Thyroid gland (tissue), 4 donors: ENCODE measurements at regions not wholly inside any gene's neighbourhood (a gene's known extent, or its start where the extent isn't known, plus 50 kb on each side); places are given as distances from the start of the nearest gene placed in this dataset.

Source experiments
- DNase-seq, 2 donors: peaks; one replicate each; pipeline ENCODE4 v3.0.0-alpha.2; 2019
- H3K27ac ChIP-seq, 3 donors: fragments of 200-600 bp; sonication (generic); 1 replicate in 2 of 3; 2 replicates in 1 of 3; pipeline ENCODE4 v1.5.1; 2016 to 2019; ENCODE audit warnings: mild to moderate bottlenecking in 1 of 3, moderate library complexity in 1 of 3
- H3K27me3 ChIP-seq: fragments of 200-600 bp; sonication (generic); one replicate; pipeline ENCODE4 v1.5.1; 2019
- H3K36me3 ChIP-seq, 2 donors: fragments of 200-600 bp; sonication (generic); one replicate each; pipeline ENCODE4 v1.5.1; 2016 to 2019
- H3K4me1 ChIP-seq, 2 donors: fragments of 200-600 bp; sonication (generic); one replicate each; pipeline ENCODE4 v1.5.1; 2017 to 2019
- H3K4me3 ChIP-seq, 3 donors: fragments of 200-600 bp; sonication (generic); replicated peaks in 1 of 3; 1 replicate in 2 of 3; 2 replicates in 1 of 3; pipeline ENCODE4 v1.5.1; 2016; ENCODE audit warnings: mild to moderate bottlenecking in 1 of 3
- H3K9me3 ChIP-seq: fragments of 200-600 bp; sonication (generic); one replicate; pipeline ENCODE4 v1.5.1; 2017
- POLR2A ChIP-seq, 2 donors: fragments of 450-650 bp; IDR thresholded peaks; one replicate each; pipeline ENCODE4 v1.6.1; 2017; ENCODE audit warnings: antibody characterized with exemption in 2 of 2, mild to moderate bottlenecking in 2 of 2, moderate library complexity in 1 of 2
- WGBS, 2 donors: methylation state at CpG; one replicate each; pipeline ENCODE4 v1.1.5; 2017; 5-methylcytosine and 5-hydroxymethylcytosine counted together
- intact Hi-C: fragments of 100-400 bp; cut with DNase I; formaldehyde crosslinking; loops from one replicate; pipeline ENCODE4 v1.15.1; 2023
- TF ChIP-seq, protein P1 (sequence below), 6 experiments: fragments of 200-600 bp in 3 of 6; fragments of 450-650 bp in 3 of 6; sonication (generic) in 3 of 6; IDR thresholded peaks; one replicate each; pipeline ENCODE4 v1.5.1; 2016 to 2019; ENCODE audit warnings: antibody characterized with exemption in 6 of 6, mild to moderate bottlenecking in 2 of 6, inconsistent platforms in 1 of 6, moderate library complexity in 1 of 6

DNA sequence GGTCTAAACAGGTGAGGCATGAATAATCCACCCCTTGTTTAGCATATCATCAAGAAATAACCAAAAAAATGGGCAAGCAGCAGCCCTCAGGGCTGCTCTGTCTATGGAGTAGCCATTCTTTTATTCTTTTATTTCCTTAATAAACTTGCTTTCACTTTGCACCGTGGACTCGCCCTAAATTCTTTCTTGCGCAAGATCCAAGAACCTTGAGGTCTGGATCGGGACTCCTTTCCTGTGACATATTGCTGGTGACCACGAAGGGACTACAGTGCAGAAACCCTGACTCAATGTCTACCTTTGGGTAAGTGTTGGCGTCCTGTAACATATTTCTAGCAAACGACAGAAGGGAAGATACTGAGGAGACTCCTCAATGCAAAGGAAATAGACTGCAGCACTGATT lies 1099.2 kb downstream of the FAM181B start:
- intact Hi-C loops = no loop called here
- no peak overlapping the region for H3K27ac ChIP-seq
- H3K9me3 ChIP-seq = no peaks in the 10 kb centered on the region
- no peak overlapping the region for H3K4me3 ChIP-seq
- no peaks in the 10 kb centered on the region for H3K36me3 ChIP-seq
- no peak for TF ChIP-seq POLR2A (IDR thresholded peaks at IDR 0.05)
- TF ChIP-seq, protein P1, sequence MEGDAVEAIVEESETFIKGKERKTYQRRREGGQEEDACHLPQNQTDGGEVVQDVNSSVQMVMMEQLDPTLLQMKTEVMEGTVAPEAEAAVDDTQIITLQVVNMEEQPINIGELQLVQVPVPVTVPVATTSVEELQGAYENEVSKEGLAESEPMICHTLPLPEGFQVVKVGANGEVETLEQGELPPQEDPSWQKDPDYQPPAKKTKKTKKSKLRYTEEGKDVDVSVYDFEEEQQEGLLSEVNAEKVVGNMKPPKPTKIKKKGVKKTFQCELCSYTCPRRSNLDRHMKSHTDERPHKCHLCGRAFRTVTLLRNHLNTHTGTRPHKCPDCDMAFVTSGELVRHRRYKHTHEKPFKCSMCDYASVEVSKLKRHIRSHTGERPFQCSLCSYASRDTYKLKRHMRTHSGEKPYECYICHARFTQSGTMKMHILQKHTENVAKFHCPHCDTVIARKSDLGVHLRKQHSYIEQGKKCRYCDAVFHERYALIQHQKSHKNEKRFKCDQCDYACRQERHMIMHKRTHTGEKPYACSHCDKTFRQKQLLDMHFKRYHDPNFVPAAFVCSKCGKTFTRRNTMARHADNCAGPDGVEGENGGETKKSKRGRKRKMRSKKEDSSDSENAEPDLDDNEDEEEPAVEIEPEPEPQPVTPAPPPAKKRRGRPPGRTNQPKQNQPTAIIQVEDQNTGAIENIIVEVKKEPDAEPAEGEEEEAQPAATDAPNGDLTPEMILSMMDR (IDR thresholded peaks at IDR 0.05) = no peak
- 90% methylated on average over 7 of the region's 7 CpGs for WGBS, 2 donors
- H3K27me3 ChIP-seq = no peaks in the 10 kb centered on the region
- DNase-seq = no peak
- no peaks in the 10 kb centered on the region for H3K4me1 ChIP-seq

DNA sequence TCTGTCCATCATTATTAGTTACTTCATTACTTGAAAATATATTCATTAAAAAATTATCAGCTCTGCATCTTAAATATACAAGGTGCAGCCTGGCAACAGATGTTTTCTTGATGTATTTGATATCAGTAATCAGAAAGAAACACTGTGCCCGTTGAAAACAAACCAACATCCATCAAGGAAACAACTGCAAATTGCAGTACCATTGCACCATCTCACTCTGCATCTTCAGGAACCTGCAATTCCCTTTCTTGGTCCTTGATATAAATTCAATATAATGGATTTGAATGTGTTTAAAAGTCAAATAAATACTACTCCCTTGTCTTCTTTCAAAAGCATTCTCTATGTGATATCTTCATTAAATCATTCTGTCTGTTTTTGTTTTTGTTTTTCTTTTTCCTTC lies 1131.2 kb downstream of the FAM181B start:
- H3K4me3 ChIP-seq = no peak overlapping the region
- H3K27me3 ChIP-seq = no peaks in the 10 kb centered on the region
- H3K4me1 ChIP-seq = no peaks in the 10 kb centered on the region
- no peak for TF ChIP-seq POLR2A (IDR thresholded peaks at IDR 0.05)
- TF ChIP-seq, protein P1 (IDR thresholded peaks at IDR 0.05) = no peak
- DNase-seq = no peak
- no peak overlapping the region for H3K27ac ChIP-seq
- H3K36me3 ChIP-seq = no peaks in the 10 kb centered on the region
- intact Hi-C loops = no loop called here
- H3K9me3 ChIP-seq = no peaks in the 10 kb centered on the region
- WGBS, 2 donors = 56 to 71% methylated on average over 1 of the region's 1 CpG

DNA sequence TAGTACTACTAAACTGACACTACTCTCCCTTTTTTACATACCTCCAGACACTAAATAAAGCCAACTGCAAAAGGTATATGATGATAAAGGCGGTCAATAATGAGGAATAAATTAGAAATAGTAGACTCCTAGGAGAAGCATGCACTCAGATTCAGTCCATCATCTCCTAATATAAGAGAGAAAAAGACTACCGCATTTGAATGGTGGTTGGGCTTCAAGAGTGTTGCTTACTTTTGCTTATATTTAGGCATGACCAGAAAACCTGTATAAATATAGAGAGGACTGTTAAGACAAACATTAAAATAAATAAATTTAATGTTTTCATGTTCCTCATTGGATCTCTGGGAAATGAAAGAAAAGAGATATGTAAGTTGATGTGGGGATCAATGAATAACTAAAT lies 1137.0 kb downstream of the FAM181B start:
- no peak overlapping the region for H3K27ac ChIP-seq
- no peak overlapping the region for H3K4me3 ChIP-seq
- intact Hi-C loops = no loop called here
- no peaks in the 10 kb centered on the region for H3K4me1 ChIP-seq
- TF ChIP-seq, protein P1 (IDR thresholded peaks at IDR 0.05) = no peak
- no peaks in the 10 kb centered on the region for H3K27me3 ChIP-seq
- H3K9me3 ChIP-seq = no peaks in the 10 kb centered on the region
- WGBS, 2 donors = 68 to 70% methylated on average over 2 of the region's 2 CpGs
- H3K36me3 ChIP-seq = no peaks in the 10 kb centered on the region
- DNase-seq = no peak

DNA sequence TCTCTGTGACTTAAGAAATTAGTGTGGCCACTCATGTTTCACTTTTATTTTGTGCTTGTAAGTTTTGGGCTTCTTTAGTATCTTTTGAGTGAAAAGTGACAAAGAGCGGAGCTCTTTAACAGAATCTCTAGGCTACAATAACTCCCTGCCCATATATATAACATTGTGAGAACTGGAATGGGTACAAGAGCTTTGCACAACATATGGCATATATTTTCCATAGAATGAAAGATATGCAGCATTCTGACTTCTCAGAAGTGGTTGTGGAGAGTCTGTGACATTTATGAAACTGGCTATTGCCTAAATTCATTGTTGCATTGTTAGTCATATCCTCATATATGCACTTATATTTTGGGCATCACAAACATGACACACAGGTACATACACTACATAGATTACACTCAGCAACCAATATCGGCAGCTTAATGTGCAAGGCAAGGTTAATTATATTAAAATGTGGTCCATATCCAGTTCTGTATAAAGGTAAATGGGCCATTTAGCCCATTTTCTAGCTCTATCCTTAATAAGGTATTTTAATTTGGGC lies 1148.2 kb downstream of the FAM181B start:
- H3K4me1 ChIP-seq = no peaks in the 10 kb centered on the region
- no peak for DNase-seq
- no peak for TF ChIP-seq POLR2A (IDR thresholded peaks at IDR 0.05)
- TF ChIP-seq, protein P1 (IDR thresholded peaks at IDR 0.05) = no peak
- no peaks in the 10 kb centered on the region for H3K27me3 ChIP-seq
- 82 to 95% methylated on average over 2 of the region's 2 CpGs for WGBS, 2 donors
- H3K4me3 ChIP-seq = no peak overlapping the region
- H3K9me3 ChIP-seq = no peaks in the 10 kb centered on the region
- no peak overlapping the region for H3K27ac ChIP-seq
- intact Hi-C loops = no loop called here
- no peaks in the 10 kb centered on the region for H3K36me3 ChIP-seq

DNA sequence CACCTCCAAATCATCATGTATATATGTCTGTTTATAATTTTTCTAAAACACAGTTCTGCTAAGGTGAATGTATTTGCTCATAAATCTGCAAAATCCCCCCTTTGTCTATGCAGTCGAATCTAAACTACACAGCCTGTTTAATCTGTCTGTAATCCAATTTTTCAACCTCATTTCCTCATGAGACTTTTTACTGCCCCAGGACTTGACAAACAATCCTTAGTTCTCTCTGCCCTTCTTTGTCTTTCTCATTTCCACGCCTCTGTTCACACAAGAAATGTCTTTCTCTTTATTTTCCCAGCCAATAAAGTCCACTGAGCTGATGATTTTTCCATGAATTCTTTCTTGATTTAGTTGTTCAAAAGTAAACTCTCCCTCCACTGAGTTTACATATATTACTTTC lies 1154.3 kb downstream of the FAM181B start:
- no peak for DNase-seq
- intact Hi-C loops = no loop called here
- Histone ChIP-seq H3K27me3 (no peaks in the 10 kb centered on the region), H3K4me3 (no peak overlapping the region), H3K4me1 (no peaks in the 10 kb centered on the region), H3K27ac (no peak overlapping the region), H3K36me3 (no peaks in the 10 kb centered on the region), H3K9me3 (no peaks in the 10 kb centered on the region)
- WGBS, 2 donors = 49 to 53% methylated on average over 2 of the region's 2 CpGs
- TF ChIP-seq, protein P1 (IDR thresholded peaks at IDR 0.05) = no peak
- TF ChIP-seq POLR2A (IDR thresholded peaks at IDR 0.05) = no peak
